LNCaP clone FGC (cell line): ENCODE measurements at regions not wholly inside any gene's neighbourhood (a gene's known extent, or its start where the extent isn't known, plus 50 kb on each side); places are given as distances from the start of the nearest gene placed in this dataset.

Experiments used
- DNase-seq: peaks from one replicate; pipeline ENCODE4 v3.0.0-alpha.2; 2011; ENCODE audit warnings: low read depth
- H3K4me3 ChIP-seq: 2 replicates; pipeline ENCODE4 v1.5.1; 2011; ENCODE audit warnings: mild to moderate bottlenecking, low read depth, low read length, control low read depth
- TF ChIP-seq, protein P1 (sequence below): IDR thresholded peaks from 2 replicates; pipeline ENCODE4 v1.5.1; 2012; ENCODE audit warnings: mild to moderate bottlenecking; ENCODE audit not compliant: control insufficient read depth, insufficient read depth; ENCODE audit errors: extremely low read depth

DNA sequence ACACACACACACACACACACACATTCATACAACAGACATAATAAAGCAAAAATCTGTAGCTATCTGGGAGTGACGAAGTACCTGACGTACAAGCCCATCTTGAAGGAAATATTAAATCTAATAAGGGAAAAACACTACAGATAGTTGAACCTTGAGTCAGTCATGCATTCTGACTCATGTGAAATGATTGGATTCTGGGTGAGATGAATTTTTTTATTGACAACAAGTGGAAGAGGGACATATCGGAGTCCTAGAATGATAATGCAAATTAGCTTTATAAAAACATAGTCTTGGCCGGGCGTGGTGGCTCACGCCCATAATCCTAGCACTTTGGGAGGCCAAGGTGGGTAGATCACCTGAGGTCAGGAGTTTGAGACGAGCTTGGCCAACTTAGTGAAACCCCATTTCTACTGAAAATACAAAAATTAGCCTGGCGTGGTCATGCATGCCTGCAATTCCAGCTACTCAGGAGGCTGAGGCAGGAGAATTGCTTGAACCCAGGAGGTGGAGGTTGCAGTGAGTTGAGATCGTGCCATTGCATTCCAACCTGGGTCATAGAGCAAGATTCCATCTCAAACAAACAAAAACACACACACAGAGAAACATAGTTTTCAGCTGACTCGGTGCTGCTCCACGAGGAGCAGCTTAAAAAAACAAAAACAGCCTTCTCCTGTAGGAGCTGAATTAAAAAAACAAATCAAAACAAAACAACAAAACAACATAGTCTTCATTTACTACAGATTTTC lies 154.4 kb upstream of the MKLN1 start:
- TF ChIP-seq, protein P1, sequence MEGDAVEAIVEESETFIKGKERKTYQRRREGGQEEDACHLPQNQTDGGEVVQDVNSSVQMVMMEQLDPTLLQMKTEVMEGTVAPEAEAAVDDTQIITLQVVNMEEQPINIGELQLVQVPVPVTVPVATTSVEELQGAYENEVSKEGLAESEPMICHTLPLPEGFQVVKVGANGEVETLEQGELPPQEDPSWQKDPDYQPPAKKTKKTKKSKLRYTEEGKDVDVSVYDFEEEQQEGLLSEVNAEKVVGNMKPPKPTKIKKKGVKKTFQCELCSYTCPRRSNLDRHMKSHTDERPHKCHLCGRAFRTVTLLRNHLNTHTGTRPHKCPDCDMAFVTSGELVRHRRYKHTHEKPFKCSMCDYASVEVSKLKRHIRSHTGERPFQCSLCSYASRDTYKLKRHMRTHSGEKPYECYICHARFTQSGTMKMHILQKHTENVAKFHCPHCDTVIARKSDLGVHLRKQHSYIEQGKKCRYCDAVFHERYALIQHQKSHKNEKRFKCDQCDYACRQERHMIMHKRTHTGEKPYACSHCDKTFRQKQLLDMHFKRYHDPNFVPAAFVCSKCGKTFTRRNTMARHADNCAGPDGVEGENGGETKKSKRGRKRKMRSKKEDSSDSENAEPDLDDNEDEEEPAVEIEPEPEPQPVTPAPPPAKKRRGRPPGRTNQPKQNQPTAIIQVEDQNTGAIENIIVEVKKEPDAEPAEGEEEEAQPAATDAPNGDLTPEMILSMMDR = no peak
- no peak overlapping the region for H3K4me3 ChIP-seq
- DNase-seq = no peak

DNA sequence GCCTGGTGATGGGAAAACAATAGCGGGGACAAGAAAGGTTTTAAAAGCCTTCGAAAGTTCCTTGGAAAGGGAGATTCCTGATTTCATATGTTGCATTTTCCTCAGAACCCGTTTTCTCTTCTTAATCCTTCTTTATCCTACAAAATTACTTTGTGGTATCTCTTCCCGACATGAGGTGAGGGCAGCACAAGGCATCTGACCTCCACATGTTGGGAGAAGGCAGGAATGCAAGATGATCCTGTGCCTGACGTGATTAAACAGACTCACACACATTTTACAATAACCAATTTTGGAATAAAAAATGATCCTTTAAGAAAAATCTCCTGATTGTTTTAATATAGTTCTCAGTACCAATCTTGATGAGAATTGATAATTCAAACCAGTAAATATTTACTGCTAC lies 153.3 kb upstream of the MKLN1 start:
- DNase-seq = no peak
- TF ChIP-seq, protein P1 = no peak
- no peak overlapping the region for H3K4me3 ChIP-seq

DNA sequence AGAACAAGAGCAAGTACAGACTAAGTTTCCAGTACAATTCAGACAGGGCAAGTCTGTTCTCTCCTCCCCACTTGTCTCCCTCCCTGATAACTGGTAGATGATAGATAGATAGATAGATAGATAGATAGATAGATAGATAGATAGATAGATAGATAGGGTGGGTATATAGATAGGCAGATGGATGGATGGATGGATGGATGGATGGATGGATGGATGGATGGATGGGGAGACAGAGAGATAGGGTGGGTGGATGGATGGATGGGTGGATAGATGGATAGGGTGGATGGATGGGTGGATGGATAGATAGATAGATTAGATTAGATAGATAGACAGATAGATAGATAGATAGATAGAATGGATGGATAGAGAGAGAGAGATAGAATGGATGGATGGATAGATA lies 152.8 kb upstream of the MKLN1 start:
- DNase-seq = no peak
- no peak overlapping the region for H3K4me3 ChIP-seq
- TF ChIP-seq, protein P1 = no peak

DNA sequence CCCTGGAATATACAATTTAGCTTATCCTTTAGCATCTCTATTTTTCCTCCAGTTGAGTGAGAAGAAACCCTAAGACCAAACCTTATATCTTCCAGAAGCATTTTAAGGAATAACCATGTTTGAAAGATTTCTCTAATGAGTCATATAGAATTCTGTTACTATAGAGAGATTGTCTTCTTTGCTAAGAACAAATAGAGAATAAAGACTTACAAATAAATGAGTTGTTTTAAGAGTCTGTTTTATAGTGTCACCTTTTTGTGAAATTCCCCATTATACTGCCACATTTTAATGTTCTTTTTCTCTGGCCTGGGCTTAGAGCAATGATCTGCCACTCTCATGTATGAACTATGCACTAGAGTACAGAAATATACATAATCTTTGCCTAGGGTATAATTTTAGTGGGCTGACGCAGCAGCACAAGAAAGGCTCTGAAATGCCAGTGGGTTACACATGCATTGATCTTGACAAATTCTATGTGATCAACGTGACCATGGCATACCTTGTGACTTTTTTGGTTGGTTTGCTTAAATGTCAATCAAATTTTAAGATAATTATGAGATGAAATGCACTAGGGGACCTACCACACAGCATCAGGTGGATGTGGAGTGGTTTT lies 145.1 kb upstream of the MKLN1 start:
- TF ChIP-seq, protein P1 = no peak
- no peak for DNase-seq
- no peak overlapping the region for H3K4me3 ChIP-seq

DNA sequence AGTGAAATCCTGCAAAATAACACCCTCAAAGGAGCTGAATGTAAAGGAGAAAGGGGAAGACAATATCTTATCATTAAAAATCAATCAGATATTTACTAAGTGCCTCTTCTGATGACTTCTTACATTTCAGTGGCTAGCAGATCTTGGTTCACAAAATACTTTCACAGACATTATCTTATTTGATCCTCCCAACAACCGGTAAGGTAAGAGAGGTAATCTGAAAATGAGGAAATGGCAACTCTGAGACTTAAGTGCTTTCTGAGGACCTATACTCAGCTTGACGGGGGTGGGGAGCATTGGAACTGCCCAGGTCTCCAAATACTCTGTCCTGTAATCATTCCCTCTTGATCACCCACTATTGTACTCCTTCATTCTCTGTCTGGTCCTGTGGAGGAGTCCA lies 144.6 kb upstream of the MKLN1 start:
- no peak for DNase-seq
- TF ChIP-seq, protein P1 = no peak
- H3K4me3 ChIP-seq = no peak overlapping the region

DNA sequence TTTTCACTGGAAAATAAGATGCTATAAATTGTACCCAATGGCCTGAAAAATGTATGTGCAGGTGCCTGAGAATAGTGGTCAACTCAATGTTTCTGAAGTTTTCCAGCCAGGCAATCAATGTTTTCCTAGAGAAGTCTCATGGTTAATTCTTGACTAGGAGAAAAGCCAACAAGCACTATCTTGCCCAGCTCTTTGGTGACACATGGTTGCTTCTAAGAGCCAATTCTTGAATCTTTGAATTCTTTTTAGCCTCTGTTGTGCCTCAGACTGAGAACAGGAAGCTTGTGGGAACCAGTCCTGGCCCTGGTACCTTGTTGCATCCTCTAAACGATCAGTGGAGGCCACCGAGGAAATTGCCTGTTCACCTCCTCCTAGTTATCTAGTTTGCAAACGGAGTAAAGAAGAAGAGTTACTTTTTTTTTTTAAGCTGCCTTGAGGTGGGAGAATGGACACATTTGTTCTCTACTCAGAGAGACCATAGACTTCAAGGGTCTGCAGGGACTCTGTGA lies 144.0 kb upstream of the MKLN1 start:
- no peak overlapping the region for H3K4me3 ChIP-seq
- DNase-seq = no peak
- TF ChIP-seq, protein P1 = no peak
